Activated CD8-positive, alpha-beta memory T cell treated with anti-CD3 and anti-CD28 coated beads for 1 hour (primary cell): ENCODE measurements at regions not wholly inside any gene's neighbourhood (a gene's known extent, or its start where the extent isn't known, plus 50 kb on each side); places are given as distances from the start of the nearest gene placed in this dataset.
"Not testable (repeated sequence)": the region's sequence is repeated elsewhere in the genome, so short reads cannot be mapped to it uniquely, and the experiment has no call there.

Experiments used
- DNase-seq, 2 donors: peaks; one replicate each; pipeline ENCODE4 v3.0.0-alpha.2; 2020; ENCODE audit warnings: low read depth in 1 of 2; ENCODE audit errors: extremely low read depth in 1 of 2

GRCh38 chr15:53038655-53038941, 248.5 kb upstream of the ONECUT1 start:
- DNase-seq: no peak

GRCh38 chr15:53037904-53038654, 247.9 kb upstream of the ONECUT1 start:
- no peak for DNase-seq

GRCh38 chr15:53036641-53037040, 246.5 kb upstream of the ONECUT1 start:
- DNase-seq: no peak

GRCh38 chr15:53034767-53035245, 244.7 kb upstream of the ONECUT1 start:
- DNase-seq: no peak

GRCh38 chr15:53033709-53034108, 243.6 kb upstream of the ONECUT1 start:
- no peak for DNase-seq

- DNase-seq: no peak
These were observed 241.3 kb upstream of the ONECUT1 start for GRCh38 chr15:53031469-53031868.

- DNase-seq: no peak
These were observed 232.7 kb upstream of the ONECUT1 start for GRCh38 chr15:53022788-53023187.

- DNase-seq: no peak
These were observed 223.2 kb upstream of the ONECUT1 start for GRCh38 chr15:53013329-53013728.

GRCh38 chr15:53011779-53012178, 221.6 kb upstream of the ONECUT1 start:
- not testable (repeated sequence) for DNase-seq

GRCh38 chr15:53009093-53009492, 219.0 kb upstream of the ONECUT1 start:
- DNase-seq: no peak

- DNase-seq: no peak
These were observed 210.3 kb upstream of the ONECUT1 start for GRCh38 chr15:53000409-53000808.

GRCh38 chr15:52997123-52997522, 207.0 kb upstream of the ONECUT1 start:
- no peak for DNase-seq

GRCh38 chr15:52994290-52994689, 204.2 kb upstream of the ONECUT1 start:
- no peak for DNase-seq

- no peak for DNase-seq
These were observed 194.4 kb upstream of the ONECUT1 start for GRCh38 chr15:52984507-52984906.

- DNase-seq: no peak
These were observed 190.3 kb upstream of the ONECUT1 start for GRCh38 chr15:52980446-52980845.

- no peak for DNase-seq
These were observed 186.5 kb upstream of the ONECUT1 start for GRCh38 chr15:52976516-52977075.

- no peak for DNase-seq
These were observed 185.9 kb upstream of the ONECUT1 start for GRCh38 chr15:52975941-52976449.

- DNase-seq: no peak
These were observed 173.7 kb upstream of the ONECUT1 start for GRCh38 chr15:52963865-52964264.

- DNase-seq: no peak
These were observed 170.1 kb upstream of the ONECUT1 start for GRCh38 chr15:52960283-52960682.

- DNase-seq: no peak
These were observed 153.6 kb upstream of the ONECUT1 start for GRCh38 chr15:52943746-52944145.

- no peak for DNase-seq
These were observed 146.4 kb upstream of the ONECUT1 start for GRCh38 chr15:52936489-52936888.

GRCh38 chr15:52925130-52925529, 135.0 kb upstream of the ONECUT1 start:
- no peak for DNase-seq

- no peak for DNase-seq
These were observed 134.5 kb upstream of the ONECUT1 start for GRCh38 chr15:52924630-52925029.
